ENCODE measurements at regions not wholly inside any gene's neighbourhood (a gene's known extent, or its start where the extent isn't known, plus 50 kb on each side); places are given as distances from the start of the nearest gene placed in this dataset.

DNA sequence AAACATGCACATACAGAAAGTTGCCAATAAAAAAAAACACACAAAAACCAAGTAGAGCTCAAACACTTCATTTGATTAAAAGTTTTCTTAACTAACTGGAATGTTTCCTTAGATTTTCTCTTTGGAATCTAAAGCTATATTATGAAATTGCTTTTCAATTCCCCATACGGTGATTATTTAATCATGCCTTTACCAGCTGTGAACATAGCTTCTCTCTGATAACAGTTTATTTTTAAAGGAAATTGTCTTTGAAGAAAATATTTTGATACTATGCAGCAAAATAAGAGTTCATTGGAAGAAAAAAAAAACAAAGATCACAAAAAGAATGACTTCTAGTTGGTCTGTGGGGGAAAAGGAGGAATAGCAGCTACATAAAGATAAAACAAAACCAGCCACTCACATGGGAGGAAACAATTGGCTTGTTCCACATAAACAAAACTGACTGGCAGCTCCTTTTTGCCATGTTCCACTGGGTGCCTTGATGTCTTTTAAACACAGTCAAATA lies 71.4 kb downstream of the BMP4 start:
- peaks cover 4% of the 10 kb centered on the region for H3K27me3 Mint-ChIP-seq
- peaks cover 42% of the 10 kb centered on the region for H3K4me1 Mint-ChIP-seq (ENCODE audit: unreplicated experiment)
- H3K27ac Mint-ChIP-seq = no peak overlapping the region

GRCh38 chr14:53884601-53885000 lies 72.0 kb downstream of the BMP4 start:
- peaks cover 1% of the 10 kb centered on the region for H3K27me3 Mint-ChIP-seq

More for the DNA sequence above, 71.4 kb downstream of the BMP4 start:
- TF ChIP-seq, protein P1, sequence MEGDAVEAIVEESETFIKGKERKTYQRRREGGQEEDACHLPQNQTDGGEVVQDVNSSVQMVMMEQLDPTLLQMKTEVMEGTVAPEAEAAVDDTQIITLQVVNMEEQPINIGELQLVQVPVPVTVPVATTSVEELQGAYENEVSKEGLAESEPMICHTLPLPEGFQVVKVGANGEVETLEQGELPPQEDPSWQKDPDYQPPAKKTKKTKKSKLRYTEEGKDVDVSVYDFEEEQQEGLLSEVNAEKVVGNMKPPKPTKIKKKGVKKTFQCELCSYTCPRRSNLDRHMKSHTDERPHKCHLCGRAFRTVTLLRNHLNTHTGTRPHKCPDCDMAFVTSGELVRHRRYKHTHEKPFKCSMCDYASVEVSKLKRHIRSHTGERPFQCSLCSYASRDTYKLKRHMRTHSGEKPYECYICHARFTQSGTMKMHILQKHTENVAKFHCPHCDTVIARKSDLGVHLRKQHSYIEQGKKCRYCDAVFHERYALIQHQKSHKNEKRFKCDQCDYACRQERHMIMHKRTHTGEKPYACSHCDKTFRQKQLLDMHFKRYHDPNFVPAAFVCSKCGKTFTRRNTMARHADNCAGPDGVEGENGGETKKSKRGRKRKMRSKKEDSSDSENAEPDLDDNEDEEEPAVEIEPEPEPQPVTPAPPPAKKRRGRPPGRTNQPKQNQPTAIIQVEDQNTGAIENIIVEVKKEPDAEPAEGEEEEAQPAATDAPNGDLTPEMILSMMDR (conservative IDR thresholded peaks at IDR 0.05) = no peak
- H3K4me3 Mint-ChIP-seq = no peak overlapping the region
- H3K9me3 Mint-ChIP-seq = peaks cover 5% of the 10 kb centered on the region
- no peak for DNase-seq (ENCODE audit: extremely low spot score, unreplicated experiment)
- H3K36me3 Mint-ChIP-seq = no peaks in the 10 kb centered on the region

GRCh38 chr14:53883739-53884138 lies 72.9 kb downstream of the BMP4 start:
- no peak for DNase-seq (ENCODE audit: extremely low spot score, unreplicated experiment)
- H3K4me3 Mint-ChIP-seq = no peak overlapping the region
- peaks cover 5% of the 10 kb centered on the region for H3K9me3 Mint-ChIP-seq
- H3K27ac Mint-ChIP-seq = no peak overlapping the region
- no peaks in the 10 kb centered on the region for H3K36me3 Mint-ChIP-seq
- peaks cover 50% of the 10 kb centered on the region for H3K4me1 Mint-ChIP-seq (ENCODE audit: unreplicated experiment)
- no peaks in the 10 kb centered on the region for H3K27me3 Mint-ChIP-seq
- TF ChIP-seq, protein P1 (conservative IDR thresholded peaks at IDR 0.05) = no peak

More at GRCh38 chr14:53884601-53885000, 72.0 kb downstream of the BMP4 start:
- Mint-ChIP-seq H3K36me3 (no peaks in the 10 kb centered on the region), H3K27ac (no peak overlapping the region), H3K9me3 (peaks cover 5% of the 10 kb centered on the region), H3K4me1 (ENCODE audit: unreplicated experiment) (peaks cover 47% of the 10 kb centered on the region), H3K4me3 (no peak overlapping the region)
- TF ChIP-seq, protein P1 (conservative IDR thresholded peaks at IDR 0.05) = no peak
- DNase-seq (ENCODE audit: extremely low spot score, unreplicated experiment) = no peak

- Mint-ChIP-seq H3K4me3 (no peak overlapping the region), H3K36me3 (no peaks in the 10 kb centered on the region), H3K27ac (no peak overlapping the region), H3K4me1 (ENCODE audit: unreplicated experiment) (peaks cover 45% of the 10 kb centered on the region), H3K27me3 (no peaks in the 10 kb centered on the region), H3K9me3 (peaks cover 5% of the 10 kb centered on the region)
- TF ChIP-seq, protein P1 (conservative IDR thresholded peaks at IDR 0.05) = no peak
- no peak for DNase-seq (ENCODE audit: extremely low spot score, unreplicated experiment)
Observed at GRCh38 chr14:53882684-53883083, 73.9 kb downstream of the BMP4 start.

- DNase-seq (ENCODE audit: extremely low spot score, unreplicated experiment) = no peak
- Mint-ChIP-seq H3K9me3 (peaks cover 4% of the 10 kb centered on the region), H3K27ac (no peak overlapping the region), H3K27me3 (no peaks in the 10 kb centered on the region), H3K4me3 (no peak overlapping the region), H3K4me1 (ENCODE audit: unreplicated experiment) (peaks cover 44% of the 10 kb centered on the region), H3K36me3 (no peaks in the 10 kb centered on the region)
- TF ChIP-seq, protein P1 (conservative IDR thresholded peaks at IDR 0.05) = no peak
Observed at GRCh38 chr14:53881921-53882320, 74.7 kb downstream of the BMP4 start.
